ENCODE measurements at regions not wholly inside any gene's neighbourhood (a gene's known extent, or its start where the extent isn't known, plus 50 kb on each side); places are given as distances from the start of the nearest gene placed in this dataset.
A peak's percentile ranks its signal among the peaks of the same experiment; 100 is the strongest.

DNA sequence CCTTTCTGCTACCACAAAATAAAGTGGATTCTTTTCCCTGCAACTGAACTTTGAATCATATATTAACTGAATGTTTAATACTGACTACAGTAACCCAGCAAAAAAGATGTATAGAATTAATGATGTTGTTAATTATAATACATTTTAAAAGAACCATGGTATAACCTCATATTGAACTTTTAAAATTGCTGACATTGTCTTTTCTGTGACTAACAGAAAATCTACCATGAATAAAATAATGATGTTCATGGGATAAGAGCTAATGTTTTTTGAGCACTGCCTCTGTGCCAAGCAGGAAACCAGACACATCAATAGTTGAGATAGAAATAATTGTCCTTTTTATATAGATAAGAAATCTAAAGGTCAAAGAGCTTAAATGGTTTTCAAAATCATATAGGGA, 691.9 kb downstream of the PDHA2 start:
- DNase-seq: no peak

DNA sequence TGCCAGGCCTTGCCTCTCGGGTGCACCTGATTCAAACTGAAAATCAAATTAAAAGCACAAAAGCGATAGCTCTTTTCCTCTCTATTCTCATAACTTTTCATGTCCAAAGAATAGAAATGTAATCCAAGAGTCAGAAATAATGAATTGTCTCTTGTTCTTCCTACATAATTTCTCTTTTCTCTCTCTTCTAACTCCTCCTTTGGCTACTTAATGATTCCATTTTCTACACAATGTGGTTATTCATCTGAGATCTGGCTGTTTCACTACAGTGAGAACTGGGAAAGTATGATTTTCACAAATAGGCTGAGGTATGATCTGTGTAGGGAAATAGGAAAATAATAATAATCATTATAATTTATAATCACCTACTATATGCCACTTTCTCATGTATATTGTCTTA, 703.5 kb downstream of the PDHA2 start:
- DNase-seq: no peak

DNA sequence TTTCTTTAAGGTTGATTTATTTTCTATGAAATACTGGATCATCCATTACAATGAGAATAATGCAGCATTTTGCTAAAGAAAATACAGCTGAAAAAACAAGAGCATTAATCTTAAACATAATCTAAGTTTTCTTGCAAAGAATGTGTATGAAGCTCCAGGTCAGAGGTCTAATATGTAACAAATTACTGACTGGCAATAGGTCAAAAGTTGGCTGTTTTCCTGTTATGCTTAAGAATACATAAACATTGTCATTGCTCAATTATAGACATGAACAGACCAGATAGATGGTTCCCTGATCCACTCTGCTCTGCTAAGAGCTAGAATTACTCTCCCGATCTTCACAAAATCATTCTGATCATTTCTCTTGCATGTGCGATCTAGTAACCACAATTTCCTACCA, 718.6 kb downstream of the PDHA2 start:
- no peak for DNase-seq

DNA sequence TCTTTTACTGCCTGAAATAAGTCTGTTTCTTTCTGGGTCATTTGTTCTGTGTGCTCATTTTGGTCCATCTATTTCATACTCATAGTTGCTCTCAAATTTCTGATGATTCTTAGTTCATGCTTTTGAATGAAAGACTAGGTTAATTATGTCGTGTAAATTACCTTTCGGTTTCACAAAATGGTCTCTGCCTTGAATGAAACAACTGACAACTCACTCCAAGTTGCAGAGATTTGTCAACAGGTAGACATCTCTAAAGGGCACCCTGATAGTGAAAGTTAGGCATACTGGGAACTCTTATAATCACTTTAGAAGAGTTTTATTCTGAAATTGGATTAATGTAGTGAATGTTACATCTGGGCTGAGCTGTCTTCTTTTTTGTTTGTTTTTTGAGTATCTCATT, 726.9 kb downstream of the PDHA2 start:
- DNase-seq: no peak

DNA sequence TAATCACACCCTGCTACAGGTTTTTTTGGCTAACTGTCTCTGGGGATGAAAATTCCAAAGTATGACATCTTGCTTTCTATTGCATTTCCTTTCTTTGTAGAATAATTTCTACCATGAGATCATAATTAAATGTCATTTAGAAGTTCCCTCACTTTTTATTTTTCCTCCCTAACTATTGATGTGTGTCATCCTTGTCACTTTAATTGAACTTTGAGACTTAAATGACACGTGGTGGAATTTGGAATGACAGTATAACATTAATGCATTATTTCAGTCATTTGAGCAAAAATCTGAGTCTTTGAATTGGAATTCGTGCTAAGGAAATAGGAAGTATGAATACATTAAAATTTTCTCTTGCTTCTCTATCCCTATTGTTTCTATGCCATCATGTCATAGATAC, 745.4 kb downstream of the PDHA2 start:
- DNase-seq: no peak

DNA sequence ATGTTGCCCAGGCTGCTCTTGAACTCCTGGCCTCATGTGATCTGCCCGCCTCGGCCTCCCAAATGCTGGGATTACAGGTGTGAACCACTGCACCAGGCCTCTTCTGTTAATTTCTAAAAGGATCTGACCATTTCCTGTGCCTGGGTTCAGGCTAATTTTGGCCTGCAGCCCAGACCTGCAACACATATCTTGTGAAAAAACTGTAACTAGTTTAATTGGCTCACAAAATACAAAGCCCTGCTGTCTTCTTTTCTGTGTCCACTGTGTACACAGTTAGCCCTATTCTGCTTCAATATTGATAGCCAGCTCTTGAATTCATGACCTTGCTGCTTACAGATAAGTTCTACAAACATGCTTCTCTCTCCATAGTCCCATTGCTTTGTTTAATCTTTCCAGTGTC, 753.5 kb downstream of the PDHA2 start:
- DNase-seq: no peak

DNA sequence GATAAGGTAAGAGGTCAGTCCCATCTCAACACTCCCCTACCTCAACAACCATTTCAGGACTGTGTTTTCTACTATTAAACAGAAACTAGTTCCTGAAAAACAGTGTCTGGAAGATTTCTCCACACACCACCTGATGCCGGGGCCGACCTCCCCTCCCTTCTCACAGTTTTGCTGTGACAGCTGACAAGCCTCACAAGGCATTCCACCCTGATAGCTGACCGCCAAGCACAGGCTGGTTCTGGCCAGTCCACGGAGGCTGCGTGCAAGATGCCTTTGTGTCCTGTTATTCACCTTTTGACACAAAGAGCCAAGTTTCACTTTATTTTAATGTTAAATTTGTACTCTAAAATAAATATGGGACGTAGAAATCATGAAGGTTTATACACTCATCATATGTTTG, 758.6 kb downstream of the PDHA2 start:
- no peak for DNase-seq

DNA sequence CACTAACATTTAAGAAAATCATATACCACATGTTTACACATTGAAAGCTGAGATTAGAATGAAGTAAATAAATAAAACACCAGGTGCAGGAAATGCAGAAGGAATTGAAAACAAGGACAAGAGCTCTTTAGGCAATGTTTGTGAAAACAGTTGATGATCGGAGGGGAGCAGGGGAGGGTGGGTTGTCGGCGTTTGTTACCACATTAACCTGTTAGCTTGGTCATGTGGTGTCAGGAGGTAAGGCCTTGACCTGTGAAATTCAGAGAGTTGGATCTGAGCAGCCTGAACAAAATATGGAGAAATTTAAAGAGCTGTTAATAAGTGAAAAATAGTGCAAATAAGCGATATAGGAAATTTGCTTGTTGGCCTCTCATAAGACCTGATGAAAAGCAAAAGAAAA, 759.9 kb downstream of the PDHA2 start:
- DNase-seq: no peak

DNA sequence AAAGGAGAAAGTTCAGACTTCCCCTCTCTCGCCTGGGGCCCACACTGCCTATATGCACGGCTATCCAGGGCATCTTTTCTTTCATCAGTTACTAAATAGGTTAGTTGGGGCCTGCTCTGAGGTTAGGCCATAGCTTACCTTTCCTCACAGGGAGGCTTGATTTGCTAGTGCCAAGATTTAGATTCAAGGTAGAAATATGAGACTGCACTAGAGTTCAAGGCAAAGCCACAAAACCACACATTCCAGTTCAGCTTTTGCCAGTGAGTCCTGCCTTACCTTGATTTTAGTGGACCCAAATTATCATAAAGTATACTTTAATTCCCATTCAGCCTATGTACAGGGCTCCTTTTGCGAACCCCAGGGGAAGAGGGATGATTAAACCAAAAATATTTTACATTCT, 762.8 kb downstream of the PDHA2 start:
- DNase-seq: no peak

DNA sequence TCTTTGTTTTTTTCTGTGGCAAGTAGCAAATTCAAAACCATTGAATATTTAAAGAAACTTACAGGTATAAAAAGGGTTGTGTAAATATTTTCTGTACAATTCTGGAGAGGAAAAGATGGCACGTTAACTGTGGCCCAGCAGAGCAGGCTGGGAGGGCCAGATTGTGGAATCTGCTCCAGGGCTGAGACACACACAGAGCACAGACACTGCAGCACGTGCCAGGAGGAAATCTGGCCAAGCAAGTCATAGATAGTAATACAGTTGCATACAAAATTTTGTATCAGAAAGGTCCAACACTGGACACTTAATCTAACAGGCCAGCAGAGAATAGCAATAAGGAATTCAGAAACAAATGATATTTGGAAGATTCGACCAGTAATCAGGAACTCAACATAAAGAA, 763.7 kb downstream of the PDHA2 start:
- peak in 2 of 3 donors; percentile 10 to 42 for DNase-seq

DNA sequence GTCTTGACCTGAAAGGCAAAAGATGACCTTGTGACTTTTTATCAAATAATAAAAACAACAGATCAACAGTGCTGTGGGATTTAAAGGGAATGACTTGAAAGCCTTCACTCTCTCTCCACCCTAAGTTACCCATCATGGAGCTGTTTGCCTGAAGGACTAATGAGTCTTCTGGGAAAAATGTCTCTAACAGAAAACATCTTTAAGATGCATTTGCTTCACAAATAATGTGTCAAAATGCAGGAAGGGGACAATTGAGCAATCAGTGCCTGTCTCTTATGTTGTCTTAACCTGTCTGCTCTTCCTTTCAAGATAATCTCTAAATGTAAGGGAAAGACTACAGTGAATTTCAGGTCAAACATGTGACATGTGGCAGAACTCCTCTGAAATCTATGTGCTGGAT, 766.6 kb downstream of the PDHA2 start:
- no peak for DNase-seq

DNA sequence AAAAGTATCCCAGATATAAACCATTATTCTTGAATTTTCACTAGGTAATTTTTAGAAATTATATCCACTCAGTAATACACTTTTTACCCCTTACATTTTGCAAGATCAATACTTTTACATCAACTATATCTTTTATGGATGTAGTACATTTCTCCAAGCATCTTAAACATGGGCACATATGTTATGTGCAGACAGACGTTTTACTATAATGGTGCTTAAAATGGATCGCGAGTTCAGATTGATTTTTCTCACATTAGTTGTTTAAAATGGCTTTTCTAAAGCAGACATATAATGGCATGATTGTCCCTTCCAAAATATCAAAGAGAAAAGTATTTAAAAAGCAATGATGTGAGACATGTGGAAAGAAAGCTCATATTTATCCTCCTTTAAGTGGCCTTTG, 786.1 kb downstream of the PDHA2 start:
- DNase-seq: no peak

DNA sequence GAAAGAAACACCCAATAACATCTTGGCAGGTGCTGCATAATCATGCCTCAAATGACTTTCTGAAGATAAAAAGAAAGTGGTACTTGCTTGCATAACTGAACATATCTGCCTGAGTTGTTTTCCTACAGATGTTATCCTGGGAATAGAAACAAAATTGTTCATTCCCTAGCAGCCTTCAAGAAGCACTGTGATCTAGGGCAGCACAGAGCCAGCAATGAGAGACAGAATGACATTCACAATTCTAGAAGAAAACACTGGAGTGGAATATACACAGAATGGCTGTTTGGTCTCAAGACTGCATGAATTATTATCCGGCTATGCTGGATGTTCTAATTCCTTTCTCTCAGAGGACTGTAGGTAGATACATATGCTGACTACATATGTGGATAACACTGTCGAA, 790.9 kb downstream of the PDHA2 start:
- no peak for DNase-seq

DNA sequence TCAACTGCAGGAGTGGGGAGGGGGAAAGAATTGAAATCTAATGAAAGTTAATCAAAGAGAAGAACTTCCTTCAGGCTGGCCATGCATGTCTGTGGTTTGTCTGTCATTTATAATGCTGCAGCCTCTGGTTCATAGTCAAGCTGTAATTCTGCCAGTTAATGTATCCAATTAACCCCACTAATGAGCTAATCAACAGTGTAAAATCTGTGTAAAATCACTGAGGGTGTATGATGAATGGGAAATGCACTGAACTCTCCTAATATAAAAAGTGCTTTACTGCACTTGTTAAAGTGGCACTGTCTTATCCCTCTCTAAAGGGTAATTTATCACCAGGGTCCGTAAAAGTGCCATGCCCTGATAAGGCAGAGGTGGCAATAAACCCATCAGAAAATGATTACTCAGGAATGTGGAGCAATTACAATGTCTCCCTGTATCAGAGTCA, 798.1 kb downstream of the PDHA2 start:
- DNase-seq: no peak

DNA sequence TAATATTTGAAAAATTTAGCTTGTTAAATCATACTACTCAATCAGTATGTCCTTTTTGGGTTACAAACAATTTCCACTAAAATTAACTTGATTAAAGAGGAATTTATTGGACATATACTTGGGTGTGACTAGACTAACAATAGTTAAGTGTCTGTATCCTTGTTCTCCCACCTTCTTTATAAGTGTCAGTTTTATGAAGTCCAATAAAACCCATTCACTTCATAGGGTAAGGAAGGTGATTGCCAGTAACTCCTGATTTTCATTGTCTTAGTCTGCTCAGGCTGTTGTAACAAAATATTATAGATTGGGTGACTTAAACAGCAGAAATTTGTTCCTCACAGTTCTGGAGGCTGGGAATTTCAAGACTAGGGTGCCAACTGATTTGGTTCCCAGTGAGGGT, 800.0 kb downstream of the PDHA2 start:
- DNase-seq: no peak

DNA sequence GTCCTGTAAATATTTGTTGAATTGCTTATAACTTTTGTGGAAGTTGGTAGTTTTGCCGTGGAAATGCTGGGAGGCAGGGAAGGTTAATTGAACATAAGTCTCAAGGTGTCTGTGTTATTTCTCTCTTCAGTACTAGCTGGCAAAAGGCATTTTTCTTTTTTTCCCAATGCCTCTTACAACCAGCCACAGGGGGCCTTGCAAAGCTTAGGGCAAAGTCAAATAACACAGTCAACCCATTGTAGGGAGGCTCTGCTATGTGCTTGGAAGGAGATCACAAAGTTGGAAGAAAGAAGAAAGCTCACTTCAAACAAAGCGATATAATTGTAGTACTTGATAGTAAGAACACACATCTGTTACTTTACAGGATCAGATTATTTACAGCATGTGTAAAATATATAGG, 802.6 kb downstream of the PDHA2 start:
- DNase-seq: no peak

DNA sequence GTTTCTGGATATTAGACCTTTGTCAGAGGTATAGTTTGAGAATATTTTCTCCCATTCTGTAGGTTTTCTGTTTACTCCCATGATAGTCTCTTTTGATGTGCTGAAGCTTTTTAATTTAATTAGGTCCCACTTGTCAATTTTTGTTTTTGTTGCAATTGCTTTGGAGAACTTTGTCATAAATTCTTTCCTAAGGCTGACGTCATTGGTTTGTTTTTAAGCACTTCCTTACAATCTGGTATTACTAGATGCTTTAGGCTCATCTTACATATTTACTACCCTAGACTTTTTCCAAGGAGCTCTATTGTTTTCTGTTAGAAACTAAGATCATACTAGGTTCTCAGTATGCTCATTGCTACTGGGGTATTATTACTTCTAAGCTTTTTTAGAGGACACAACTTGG, 806.3 kb downstream of the PDHA2 start:
- no peak for DNase-seq

DNA sequence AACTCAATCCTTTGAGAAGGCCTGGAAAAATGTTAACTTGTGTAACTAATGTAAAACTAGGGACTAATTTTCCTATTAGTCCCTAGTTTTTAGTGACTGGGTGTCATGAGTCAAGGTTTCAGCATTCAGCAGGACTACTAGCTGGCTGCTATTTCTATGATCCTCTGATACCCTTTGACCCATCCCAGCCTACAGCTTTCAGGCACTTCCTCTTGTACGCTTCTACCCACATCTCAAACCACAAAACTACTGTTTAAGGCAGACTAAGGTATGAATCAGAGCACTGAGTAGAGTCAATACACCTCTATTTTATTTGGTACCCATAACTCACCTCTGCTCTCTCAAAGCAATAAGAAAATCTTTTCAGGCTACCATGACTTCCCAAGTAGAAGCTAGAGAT, 809.6 kb downstream of the PDHA2 start:
- DNase-seq: no peak

DNA sequence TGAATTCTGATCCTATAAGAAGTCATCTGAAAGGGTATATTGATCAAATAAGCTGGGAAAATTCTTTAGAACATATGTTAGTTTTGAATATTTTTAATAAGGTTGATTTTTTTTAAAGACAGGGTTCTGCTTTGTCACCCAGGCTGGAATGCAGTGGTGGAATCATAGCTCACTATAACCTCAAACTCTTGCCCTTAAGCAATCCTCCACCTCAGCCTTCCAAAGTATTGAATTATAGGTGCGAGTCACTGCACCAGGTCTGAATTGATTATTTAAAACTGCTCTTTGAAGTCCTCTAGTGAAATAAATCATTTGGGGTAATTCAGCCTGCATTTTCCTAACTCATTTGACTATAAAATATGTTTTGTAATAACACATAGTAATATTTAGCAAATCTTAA, 812.3 kb downstream of the PDHA2 start:
- no peak for DNase-seq

DNA sequence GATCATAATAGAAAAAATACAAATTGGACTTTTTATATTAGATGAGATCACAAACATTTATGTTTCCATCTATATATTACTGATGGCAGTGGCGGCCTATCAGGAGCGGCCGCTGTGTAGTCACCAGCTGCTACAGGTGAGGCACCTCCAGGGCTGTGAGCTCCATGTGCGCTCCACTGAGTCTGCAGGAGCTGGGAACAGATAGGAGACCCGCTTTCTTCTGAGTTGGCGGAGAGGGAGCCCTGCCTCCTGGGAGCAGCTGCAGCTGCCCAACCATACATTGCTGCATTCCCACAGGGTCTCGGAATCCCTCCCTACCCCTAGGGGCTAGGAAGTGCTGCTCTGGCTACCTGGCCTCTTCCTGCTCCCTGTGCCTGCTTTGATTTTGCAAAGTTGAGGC, 812.9 kb downstream of the PDHA2 start:
- no peak for DNase-seq

DNA sequence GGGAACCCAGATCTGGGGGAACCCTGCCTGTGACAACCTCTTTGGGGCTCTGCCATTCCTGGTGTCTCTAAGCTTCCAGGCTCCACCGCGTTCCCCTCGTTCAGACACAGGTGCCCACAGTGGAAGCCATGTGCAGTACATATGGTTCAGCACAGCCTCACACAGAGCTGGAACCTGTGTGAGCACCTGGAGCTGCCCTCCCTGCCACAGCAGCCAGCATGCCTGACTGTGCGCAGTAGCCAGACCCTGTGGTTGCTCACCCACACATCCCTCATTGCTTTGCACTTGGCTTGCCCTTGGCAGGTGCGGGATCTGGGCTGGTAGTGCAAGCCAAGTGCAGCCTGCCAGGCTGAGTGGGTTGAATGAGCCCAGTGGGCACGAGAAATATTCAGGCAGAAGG, 814.2 kb downstream of the PDHA2 start:
- DNase-seq: peak in 1 of 3 donors; percentile 1

DNA sequence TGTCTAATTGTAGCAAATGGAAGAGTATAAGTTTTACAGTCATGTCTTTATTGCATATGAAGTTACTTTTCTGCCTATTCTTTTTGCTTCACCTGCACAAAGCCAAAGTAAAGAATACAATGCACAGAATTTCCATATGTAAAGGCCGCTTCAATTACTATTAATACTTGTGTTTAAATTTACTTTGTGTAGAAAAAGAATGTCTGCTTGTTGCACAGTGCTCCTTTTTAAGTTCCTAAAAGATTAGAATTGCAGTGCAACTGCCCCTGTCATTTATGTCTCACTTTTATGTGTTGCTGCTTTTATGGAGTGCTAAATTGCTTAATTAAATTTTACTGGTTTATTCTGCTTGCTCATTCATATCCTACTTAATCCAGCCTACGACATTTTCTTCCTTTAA, 830.5 kb downstream of the PDHA2 start:
- no peak for DNase-seq

DNA sequence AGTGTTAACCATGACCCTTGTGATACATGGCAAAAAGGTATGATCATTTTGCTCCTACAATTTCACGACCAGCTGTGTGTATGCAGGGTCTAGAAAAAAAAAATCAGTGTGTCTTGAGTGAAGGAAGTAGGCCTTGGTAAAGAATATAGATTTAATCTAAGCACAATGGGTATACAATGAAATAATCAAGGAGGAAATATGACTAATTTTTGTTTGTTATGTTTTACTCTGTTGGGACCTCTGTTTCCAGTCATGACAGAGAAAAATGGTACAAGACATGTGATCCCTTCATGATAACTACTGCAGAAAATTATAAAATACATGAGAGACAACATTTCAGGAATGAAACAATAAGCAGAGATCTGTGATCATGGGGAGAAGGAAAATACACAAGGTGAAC, 835.5 kb downstream of the PDHA2 start:
- no peak for DNase-seq

DNA sequence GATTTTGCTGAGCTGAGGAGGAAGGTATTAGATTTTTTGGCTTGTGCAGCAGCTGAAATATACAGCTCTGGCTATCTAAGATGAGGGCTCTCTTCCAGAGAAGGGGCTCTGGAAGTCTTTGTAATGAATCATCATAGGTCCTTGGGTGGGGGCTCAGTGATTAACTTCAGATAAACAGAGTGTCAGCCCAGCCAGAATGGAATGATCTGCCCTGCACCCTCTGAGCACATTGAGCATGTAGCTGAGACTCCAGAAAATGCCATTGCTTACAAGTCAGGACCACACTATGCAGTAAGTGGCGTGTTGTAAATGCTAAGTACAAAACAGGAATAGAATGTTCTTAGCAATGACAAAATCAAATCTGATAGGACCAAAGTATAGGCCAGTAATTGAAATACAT, 836.0 kb downstream of the PDHA2 start:
- peak in 1 of 3 donors; percentile 0 for DNase-seq

DNA sequence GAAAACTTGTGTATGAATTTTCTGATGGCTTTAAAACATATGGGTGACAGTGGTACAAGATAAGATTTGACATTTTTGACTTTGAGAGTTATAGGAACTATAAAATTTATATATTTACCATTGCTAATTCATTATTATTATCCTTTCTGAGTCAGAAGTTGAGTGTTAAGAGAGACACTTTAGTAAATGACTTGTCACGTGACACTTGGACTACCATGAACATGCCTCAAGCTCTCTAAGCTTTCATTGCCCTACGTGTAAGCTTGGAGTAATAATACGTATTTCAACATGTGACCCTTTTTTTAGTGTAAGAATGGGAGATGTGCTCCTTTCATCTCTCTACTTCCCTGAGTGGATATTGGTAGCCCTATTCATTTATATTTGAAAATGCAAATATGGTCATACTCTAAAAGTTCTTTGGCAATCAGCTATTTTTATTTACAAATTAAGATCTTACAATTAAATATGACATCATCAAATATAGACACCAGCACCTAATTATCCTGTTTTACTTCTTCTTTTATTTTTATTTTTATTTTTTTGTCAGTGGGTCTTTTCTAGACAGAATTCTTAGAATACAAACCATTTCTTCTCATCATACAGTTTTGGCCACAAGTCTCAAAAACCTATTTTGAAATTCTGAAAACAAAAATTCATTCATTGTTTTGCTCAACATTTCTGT, 837.0 kb downstream of the PDHA2 start:
- no peak for DNase-seq

Measured in muscle of back (tissue), 3 donors.